Mesodermal cell (in vitro differentiated cells): ENCODE measurements at regions not wholly inside any gene's neighbourhood (a gene's known extent, or its start where the extent isn't known, plus 50 kb on each side); places are given as distances from the start of the nearest gene placed in this dataset.

Source experiments
- H3K27ac ChIP-seq: 2 replicates; pipeline ENCODE4 v1.7.0; 2013; ENCODE audit warnings: mild to moderate bottlenecking, low read depth, low read length, moderate library complexity; ENCODE audit not compliant: severe bottlenecking
- H3K36me3 ChIP-seq: 2 replicates; pipeline ENCODE4 v1.7.1; 2013; ENCODE audit warnings: mild to moderate bottlenecking, low read length, moderate library complexity; ENCODE audit not compliant: control insufficient read depth, insufficient read depth
- H3K4me1 ChIP-seq: one replicate; pipeline ENCODE4 v1.7.1; 2013; ENCODE audit warnings: mild to moderate bottlenecking, low read length; ENCODE audit not compliant: insufficient read depth, control insufficient read depth, poor library complexity, severe bottlenecking
- H3K4me3 ChIP-seq: 2 replicates; pipeline ENCODE4 v1.7.0; 2013; ENCODE audit warnings: low read length, control low read depth, mild to moderate bottlenecking; ENCODE audit not compliant: insufficient read depth, poor library complexity, severe bottlenecking; ENCODE audit errors: extremely low read depth
- H3K9me3 ChIP-seq: 2 replicates; pipeline ENCODE4 v1.7.1; 2013; ENCODE audit warnings: mild to moderate bottlenecking, low read length, moderate library complexity; ENCODE audit not compliant: control insufficient read depth
- WGBS, 2 experiments: methylation state at CpG; one replicate each; pipeline ENCODE4 v1.1.5; 2013; ENCODE audit warnings: missing lambda C conversion rate in 2 of 2; ENCODE audit not compliant: insufficient coverage in 2 of 2; 5-methylcytosine and 5-hydroxymethylcytosine counted together

GRCh38 chr6:105765239-105765638 lies 320.9 kb upstream of the PRDM1 start:
- no peaks in the 10 kb centered on the region for H3K36me3 ChIP-seq
- H3K9me3 ChIP-seq: no peaks in the 10 kb centered on the region
- no peak overlapping the region for H3K27ac ChIP-seq
- peaks cover 9% of the 10 kb centered on the region for H3K4me1 ChIP-seq
- no peak overlapping the region for H3K4me3 ChIP-seq

- 94 to 100% methylated on average over 1 of the region's 1 CpG for WGBS, 2 experiments
- H3K36me3 ChIP-seq: no peaks in the 10 kb centered on the region
- H3K9me3 ChIP-seq: no peaks in the 10 kb centered on the region
- peaks cover 17% of the 10 kb centered on the region for H3K4me1 ChIP-seq
- H3K4me3 ChIP-seq: no peak overlapping the region
- H3K27ac ChIP-seq: no peak overlapping the region
Measured at GRCh38 chr6:105764315-105764714, 321.8 kb upstream of the PRDM1 start.

GRCh38 chr6:105763866-105764265 lies 322.3 kb upstream of the PRDM1 start:
- no peaks in the 10 kb centered on the region for H3K9me3 ChIP-seq
- H3K36me3 ChIP-seq: no peaks in the 10 kb centered on the region
- peaks cover 17% of the 10 kb centered on the region for H3K4me1 ChIP-seq
- no peak overlapping the region for H3K27ac ChIP-seq
- 75 to 95% methylated on average over 2 of the region's 2 CpGs for WGBS, 2 experiments
- H3K4me3 ChIP-seq: no peak overlapping the region

- no peak overlapping the region for H3K27ac ChIP-seq
- 80% methylated on average over 1 of the region's 3 CpGs; no CpG with 5 or more reads in 1 of the 2 experiments for WGBS, 2 experiments
- no peak overlapping the region for H3K4me3 ChIP-seq
- H3K36me3 ChIP-seq: no peaks in the 10 kb centered on the region
- peaks cover 17% of the 10 kb centered on the region for H3K4me1 ChIP-seq
- H3K9me3 ChIP-seq: no peaks in the 10 kb centered on the region
Measured at GRCh38 chr6:105760746-105761145, 325.4 kb upstream of the PRDM1 start.

- Histone ChIP-seq H3K4me1 (peaks cover 17% of the 10 kb centered on the region), H3K9me3 (no peaks in the 10 kb centered on the region), H3K27ac (no peak overlapping the region), H3K4me3 (no peak overlapping the region), H3K36me3 (no peaks in the 10 kb centered on the region)
- 100% methylated on average over 3 of the region's 4 CpGs; no CpG with 5 or more reads in 1 of the 2 experiments for WGBS, 2 experiments
Measured at GRCh38 chr6:105759946-105760345, 326.2 kb upstream of the PRDM1 start.

- Histone ChIP-seq H3K4me3 (no peak overlapping the region), H3K36me3 (no peaks in the 10 kb centered on the region), H3K4me1 (peaks cover 17% of the 10 kb centered on the region), H3K9me3 (no peaks in the 10 kb centered on the region), H3K27ac (no peak overlapping the region)
- WGBS, 2 experiments: 60 to 100% methylated on average over 1 of the region's 2 CpGs
Measured at GRCh38 chr6:105759015-105759414, 327.1 kb upstream of the PRDM1 start.

GRCh38 chr6:105757512-105758200 lies 328.5 kb upstream of the PRDM1 start:
- Histone ChIP-seq H3K36me3 (no peaks in the 10 kb centered on the region), H3K27ac (no peak overlapping the region), H3K4me3 (no peak overlapping the region), H3K4me1 (peaks cover 11% of the 10 kb centered on the region), H3K9me3 (no peaks in the 10 kb centered on the region)
- 76 to 94% methylated on average over 2 to 4 of the region's 5 CpGs for WGBS, 2 experiments

GRCh38 chr6:105755885-105756284 lies 330.3 kb upstream of the PRDM1 start:
- Histone ChIP-seq H3K4me1 (peaks cover 11% of the 10 kb centered on the region), H3K36me3 (no peaks in the 10 kb centered on the region), H3K4me3 (no peak overlapping the region), H3K9me3 (no peaks in the 10 kb centered on the region), H3K27ac (no peak overlapping the region)
- 85 to 96% methylated on average over 3 of the region's 4 CpGs for WGBS, 2 experiments

GRCh38 chr6:105753620-105754211 lies 332.4 kb upstream of the PRDM1 start:
- H3K9me3 ChIP-seq: no peaks in the 10 kb centered on the region
- H3K36me3 ChIP-seq: no peaks in the 10 kb centered on the region
- no peak overlapping the region for H3K4me3 ChIP-seq
- peaks cover 5% of the 10 kb centered on the region for H3K4me1 ChIP-seq
- H3K27ac ChIP-seq: no peak overlapping the region
- 50 to 61% methylated on average over 2 to 3 of the region's 6 CpGs for WGBS, 2 experiments

GRCh38 chr6:105753207-105753606 lies 332.9 kb upstream of the PRDM1 start:
- no peaks in the 10 kb centered on the region for H3K9me3 ChIP-seq
- H3K36me3 ChIP-seq: no peaks in the 10 kb centered on the region
- no peak overlapping the region for H3K4me3 ChIP-seq
- H3K27ac ChIP-seq: no peak overlapping the region
- H3K4me1 ChIP-seq: peaks cover 10% of the 10 kb centered on the region
- 93% methylated on average over 5 of the region's 8 CpGs; no CpG with 5 or more reads in 1 of the 2 experiments for WGBS, 2 experiments

- WGBS, 2 experiments: 86 to 94% methylated on average over 2 to 3 of the region's 3 CpGs
- no peaks in the 10 kb centered on the region for H3K9me3 ChIP-seq
- H3K27ac ChIP-seq: no peak overlapping the region
- H3K36me3 ChIP-seq: no peaks in the 10 kb centered on the region
- peaks cover 23% of the 10 kb centered on the region for H3K4me1 ChIP-seq
- no peak overlapping the region for H3K4me3 ChIP-seq
Measured at GRCh38 chr6:105750089-105750488, 336.0 kb upstream of the PRDM1 start.
